Ectodermal cell (in vitro differentiated cells): ENCODE measurements at regions not wholly inside any gene's neighbourhood (a gene's known extent, or its start where the extent isn't known, plus 50 kb on each side); places are given as distances from the start of the nearest gene placed in this dataset.

Experiments
- H3K27ac ChIP-seq: 2 replicates; pipeline ENCODE4 v1.7.0; 2013; ENCODE audit warnings: mild to moderate bottlenecking, low read depth, low read length; ENCODE audit not compliant: insufficient read depth, poor library complexity, severe bottlenecking
- H3K27me3 ChIP-seq: 2 replicates; pipeline ENCODE4 v1.7.0; 2013; ENCODE audit warnings: mild to moderate bottlenecking, low read length; ENCODE audit not compliant: insufficient read depth, control insufficient read depth, poor library complexity, severe bottlenecking
- H3K36me3 ChIP-seq: one replicate; pipeline ENCODE4 v1.7.0; 2013; ENCODE audit warnings: low read length; ENCODE audit not compliant: control insufficient read depth, insufficient read depth
- H3K4me1 ChIP-seq: one replicate; pipeline ENCODE4 v1.7.0; 2013; ENCODE audit warnings: low read length; ENCODE audit not compliant: control insufficient read depth, insufficient read depth
- H3K4me3 ChIP-seq: 2 replicates; pipeline ENCODE4 v1.7.0; 2013; ENCODE audit warnings: low read depth, low read length, control low read depth; ENCODE audit not compliant: insufficient read depth
- H3K9me3 ChIP-seq: 2 replicates; pipeline ENCODE4 v1.7.0; 2013; ENCODE audit warnings: mild to moderate bottlenecking, low read length, moderate library complexity; ENCODE audit not compliant: control insufficient read depth
- WGBS, 2 experiments: methylation state at CpG; one replicate each; pipeline ENCODE4 v1.1.7; 2013; ENCODE audit warnings: missing lambda C conversion rate in 2 of 2; 5-methylcytosine and 5-hydroxymethylcytosine counted together

GRCh38 chr3:150259526-150260397, 148.3 kb upstream of the TSC22D2 start:
- H3K27ac ChIP-seq, result no peak overlapping the region
- 89 to 91% methylated on average over 5 of the region's 5 CpGs for WGBS, 2 experiments
- H3K4me1 ChIP-seq, result no peaks in the 10 kb centered on the region

GRCh38 chr3:150256782-150257181, 151.3 kb upstream of the TSC22D2 start:
- WGBS, 2 experiments, result 92 to 94% methylated on average over 5 of the region's 5 CpGs
- H3K27ac ChIP-seq, result no peak overlapping the region
- no peaks in the 10 kb centered on the region for H3K36me3 ChIP-seq
- H3K4me1 ChIP-seq, result peaks cover 2% of the 10 kb centered on the region
- no peak overlapping the region for H3K4me3 ChIP-seq
- no peaks in the 10 kb centered on the region for H3K27me3 ChIP-seq
- H3K9me3 ChIP-seq, result no peaks in the 10 kb centered on the region

More at GRCh38 chr3:150259526-150260397, 148.3 kb upstream of the TSC22D2 start:
- Histone ChIP-seq H3K4me3 (no peak overlapping the region), H3K27me3 (no peaks in the 10 kb centered on the region), H3K9me3 (no peaks in the 10 kb centered on the region), H3K36me3 (no peaks in the 10 kb centered on the region)

- Histone ChIP-seq H3K36me3 (no peaks in the 10 kb centered on the region), H3K4me3 (no peak overlapping the region), H3K9me3 (no peaks in the 10 kb centered on the region), H3K27me3 (no peaks in the 10 kb centered on the region), H3K27ac (no peak overlapping the region), H3K4me1 (peaks cover 4% of the 10 kb centered on the region)
- 89 to 90% methylated on average over 1 of the region's 1 CpG for WGBS, 2 experiments
Measured at GRCh38 chr3:150256318-150256717, 151.8 kb upstream of the TSC22D2 start.

- no peaks in the 10 kb centered on the region for H3K36me3 ChIP-seq
- no peaks in the 10 kb centered on the region for H3K9me3 ChIP-seq
- no peaks in the 10 kb centered on the region for H3K27me3 ChIP-seq
- no peak overlapping the region for H3K27ac ChIP-seq
- H3K4me1 ChIP-seq, result peaks cover 4% of the 10 kb centered on the region
- no peak overlapping the region for H3K4me3 ChIP-seq
Measured at GRCh38 chr3:150255826-150256225, 152.3 kb upstream of the TSC22D2 start.

DNA sequence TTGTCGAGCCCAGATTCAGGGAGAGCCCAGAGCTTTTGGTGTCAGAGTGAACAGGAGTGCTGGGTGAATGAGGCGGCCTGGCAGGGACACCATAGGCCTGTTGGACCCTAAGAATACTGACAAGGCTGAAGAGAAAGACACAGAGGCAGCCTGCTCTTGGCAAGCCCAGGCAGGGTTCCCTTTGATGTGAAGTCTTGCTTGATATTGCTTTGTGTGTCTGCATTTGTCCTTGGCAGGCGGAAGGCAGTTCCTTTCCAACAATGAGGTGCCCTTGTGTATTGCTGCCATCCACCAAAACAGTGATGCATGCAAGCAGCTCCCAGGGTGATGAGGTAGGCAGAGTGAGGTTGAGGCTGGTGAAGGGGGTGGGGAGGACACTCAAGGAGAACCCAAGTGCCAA, 152.7 kb upstream of the TSC22D2 start:
- Histone ChIP-seq H3K27ac (no peak overlapping the region), H3K27me3 (no peaks in the 10 kb centered on the region), H3K9me3 (no peaks in the 10 kb centered on the region), H3K36me3 (no peaks in the 10 kb centered on the region), H3K4me3 (no peak overlapping the region), H3K4me1 (peaks cover 4% of the 10 kb centered on the region)
- 86 to 89% methylated on average over 3 of the region's 3 CpGs for WGBS, 2 experiments

GRCh38 chr3:150254309-150254708, 153.8 kb upstream of the TSC22D2 start:
- Histone ChIP-seq H3K36me3 (no peaks in the 10 kb centered on the region), H3K4me3 (no peak overlapping the region), H3K27me3 (no peaks in the 10 kb centered on the region), H3K4me1 (peaks cover 14% of the 10 kb centered on the region), H3K9me3 (no peaks in the 10 kb centered on the region), H3K27ac (no peak overlapping the region)
- WGBS, 2 experiments, result 93 to 95% methylated on average over 3 to 4 of the region's 4 CpGs

GRCh38 chr3:150253622-150254021, 154.5 kb upstream of the TSC22D2 start:
- Histone ChIP-seq H3K4me1 (peaks cover 20% of the 10 kb centered on the region), H3K4me3 (no peak overlapping the region), H3K9me3 (no peaks in the 10 kb centered on the region), H3K27me3 (no peaks in the 10 kb centered on the region), H3K27ac (no peak overlapping the region), H3K36me3 (no peaks in the 10 kb centered on the region)
- 89 to 91% methylated on average over 3 of the region's 3 CpGs for WGBS, 2 experiments

DNA sequence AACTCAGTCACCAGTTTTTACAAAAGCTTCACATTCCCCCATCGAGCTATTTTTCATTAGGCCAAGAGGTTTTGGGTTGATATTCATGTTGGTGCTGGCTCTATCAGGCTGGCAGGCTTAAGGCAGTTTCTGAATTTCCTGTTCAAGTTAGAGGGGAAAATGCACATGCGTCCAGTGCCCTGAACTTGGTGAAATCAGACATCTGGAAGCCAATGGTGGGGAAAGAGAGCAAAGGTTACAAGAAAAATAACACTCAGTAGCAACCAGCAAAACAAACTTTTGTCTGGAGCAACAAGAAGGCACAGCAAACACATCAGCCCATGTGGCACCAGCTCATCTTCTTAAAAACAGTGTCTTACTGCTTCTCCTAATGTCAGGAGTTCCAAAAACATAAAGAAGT, 155.6 kb upstream of the TSC22D2 start:
- Histone ChIP-seq H3K4me1 (peaks cover 26% of the 10 kb centered on the region), H3K27ac (no peak overlapping the region), H3K4me3 (no peak overlapping the region), H3K27me3 (no peaks in the 10 kb centered on the region), H3K36me3 (no peaks in the 10 kb centered on the region), H3K9me3 (no peaks in the 10 kb centered on the region)
- 88 to 96% methylated on average over 2 of the region's 2 CpGs for WGBS, 2 experiments

GRCh38 chr3:150251187-150252062, 156.7 kb upstream of the TSC22D2 start:
- no peak overlapping the region for H3K27ac ChIP-seq
- WGBS, 2 experiments, result 93 to 96% methylated on average over 4 to 5 of the region's 5 CpGs

GRCh38 chr3:150249779-150250470, 158.2 kb upstream of the TSC22D2 start:
- 95 to 97% methylated on average over 7 of the region's 7 CpGs for WGBS, 2 experiments
- Histone ChIP-seq H3K4me3 (no peak overlapping the region), H3K27me3 (no peaks in the 10 kb centered on the region), H3K4me1 (peaks cover 26% of the 10 kb centered on the region), H3K27ac (no peak overlapping the region), H3K36me3 (no peaks in the 10 kb centered on the region), H3K9me3 (no peaks in the 10 kb centered on the region)

More at GRCh38 chr3:150251187-150252062, 156.7 kb upstream of the TSC22D2 start:
- Histone ChIP-seq H3K36me3 (no peaks in the 10 kb centered on the region), H3K27me3 (no peaks in the 10 kb centered on the region), H3K4me1 (peaks cover 26% of the 10 kb centered on the region), H3K4me3 (no peak overlapping the region), H3K9me3 (no peaks in the 10 kb centered on the region)
